Uterus (tissue), 2 donors: ENCODE measurements at regions not wholly inside any gene's neighbourhood (a gene's known extent, or its start where the extent isn't known, plus 50 kb on each side); places are given as distances from the start of the nearest gene placed in this dataset.

ENCODE experiments used
- CTCF ChIP-seq, 4 experiments: fragments of 200-600 bp in 2 of 4; fragments of 450-650 bp in 2 of 4; sonication (generic) in 2 of 4; IDR thresholded peaks; one replicate each; pipeline ENCODE4 v1.5.1; 2016 to 2019; ENCODE audit warnings: antibody characterized with exemption in 4 of 4, mild to moderate bottlenecking in 2 of 4, moderate library complexity in 1 of 4
- POLR2A ChIP-seq, 2 donors: fragments of 450-650 bp; IDR thresholded peaks; one replicate each; pipeline ENCODE4 v1.6.1; 2016; ENCODE audit warnings: antibody characterized with exemption in 2 of 2, mild to moderate bottlenecking in 1 of 2, moderate library complexity in 1 of 2

GRCh38 chr10:20573924-20574323 is 323.2 kb downstream of the NEBL start:
- TF ChIP-seq CTCF (IDR thresholded peaks at IDR 0.05) (no peak), POLR2A (IDR thresholded peaks at IDR 0.05) (no peak)
